Medulla oblongata (tissue), 1 donor: ENCODE measurements at regions not wholly inside any gene's neighbourhood (a gene's known extent, or its start where the extent isn't known, plus 50 kb on each side); places are given as distances from the start of the nearest gene placed in this dataset.
"Not testable (repeated sequence)": the region's sequence is repeated elsewhere in the genome, so short reads cannot be mapped to it uniquely, and the experiment has no call there.

Experiments
- DNase-seq: peaks from one replicate; pipeline ENCODE4 v3.0.0-alpha.2; 2015; ENCODE audit errors: extremely low spot score

- DNase-seq = no peak
These were observed 141.3 kb upstream of the VKORC1L1 start for GRCh38 chr7:65731562-65732035.

- DNase-seq = no peak
These were observed 128.5 kb upstream of the VKORC1L1 start for GRCh38 chr7:65744406-65744805.

DNA sequence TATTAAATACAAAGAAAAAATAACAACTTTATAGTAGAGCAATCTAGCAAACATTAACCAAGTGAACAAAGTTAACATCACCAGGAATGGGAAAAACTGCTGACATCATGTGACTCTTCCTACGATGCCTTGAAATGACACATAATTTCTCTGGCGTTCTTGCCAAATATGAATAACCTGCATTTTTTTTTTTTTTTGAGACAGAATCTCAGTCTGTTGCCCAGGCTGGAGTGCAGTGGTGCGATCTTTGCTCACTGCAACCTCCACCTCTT lies 126.5 kb upstream of the VKORC1L1 start:
- DNase-seq = no peak

DNA sequence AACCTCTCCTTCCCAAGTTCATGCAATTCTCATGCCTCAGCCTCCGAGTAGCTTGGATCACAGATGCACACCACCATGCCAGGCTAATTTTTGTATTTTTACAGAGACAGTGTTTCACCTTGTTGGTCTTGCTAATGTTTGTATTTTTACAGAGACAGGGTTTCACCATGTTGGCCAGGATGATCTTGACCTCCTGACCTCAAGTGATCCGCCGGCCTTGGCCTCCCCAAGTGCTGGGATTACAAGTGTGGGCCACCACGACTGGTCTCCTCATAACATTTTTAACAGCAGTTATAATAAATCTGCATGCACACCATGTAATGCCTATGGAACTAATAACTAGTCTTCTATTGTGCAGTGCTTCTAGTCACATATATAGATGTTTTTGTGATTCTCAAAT lies 123.8 kb upstream of the VKORC1L1 start:
- DNase-seq = no peak

GRCh38 chr7:65749518-65749917 lies 123.4 kb upstream of the VKORC1L1 start:
- DNase-seq = no peak

GRCh38 chr7:65750511-65751344 lies 122.1 kb upstream of the VKORC1L1 start:
- DNase-seq = peak; percentile 94

DNA sequence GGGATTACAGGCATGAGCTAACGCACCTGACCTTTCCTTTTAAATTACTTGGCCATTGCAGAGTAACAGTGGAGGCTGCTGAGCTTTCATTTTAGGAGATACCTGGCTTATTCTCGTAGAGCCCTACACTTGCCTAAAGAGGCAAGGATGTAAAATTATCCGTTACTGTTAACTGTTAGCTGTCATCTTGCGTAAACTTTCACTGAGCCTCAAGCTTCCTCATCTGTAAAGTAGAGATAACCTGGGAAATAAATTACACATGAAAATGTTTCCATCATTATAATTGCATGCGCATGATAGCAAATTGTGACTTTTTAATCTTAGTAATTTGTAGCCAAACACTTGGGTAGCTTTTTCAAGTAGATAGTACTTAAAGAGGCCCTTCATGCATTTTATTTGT lies 118.8 kb upstream of the VKORC1L1 start:
- not testable (repeated sequence) for DNase-seq

DNA sequence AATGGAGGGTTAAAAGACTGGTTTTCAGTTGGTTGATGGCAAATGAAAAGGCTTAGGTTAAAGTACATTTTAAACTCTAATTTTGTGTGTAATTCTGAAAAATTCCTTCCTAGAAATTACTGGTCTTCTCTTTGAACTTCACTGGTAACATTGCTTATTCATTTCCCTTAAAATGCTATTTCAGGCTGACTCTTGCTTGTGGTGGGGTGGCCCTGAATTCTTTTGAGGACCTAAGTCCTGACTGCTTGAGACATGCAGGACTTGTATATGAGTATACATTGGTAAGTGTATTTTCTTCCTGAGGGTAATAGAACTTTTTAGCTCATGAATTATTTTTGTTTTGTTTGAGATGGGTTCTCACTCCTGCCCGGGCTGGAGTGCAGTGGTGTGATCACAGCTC lies 113.9 kb upstream of the VKORC1L1 start:
- not testable (repeated sequence) for DNase-seq

DNA sequence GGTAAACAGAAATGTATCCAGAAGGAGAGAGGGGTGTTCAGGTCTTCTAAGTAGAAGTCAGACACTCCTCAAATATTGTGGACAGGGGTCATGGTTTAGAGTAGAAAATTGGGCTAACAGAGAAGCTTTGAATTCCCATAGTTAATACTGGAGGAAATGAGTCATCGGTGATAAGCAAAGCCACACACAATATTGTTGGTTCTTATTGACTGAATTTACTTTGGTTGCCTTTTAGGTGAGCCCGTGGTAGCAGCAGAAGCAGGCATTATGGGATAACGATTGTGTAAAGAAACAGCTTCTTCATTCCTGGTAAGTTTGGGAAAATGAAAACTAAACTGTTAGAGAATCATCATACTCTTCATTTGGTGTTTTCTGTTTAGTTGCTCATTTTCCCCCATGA lies 110.2 kb upstream of the VKORC1L1 start:
- not testable (repeated sequence) for DNase-seq

DNA sequence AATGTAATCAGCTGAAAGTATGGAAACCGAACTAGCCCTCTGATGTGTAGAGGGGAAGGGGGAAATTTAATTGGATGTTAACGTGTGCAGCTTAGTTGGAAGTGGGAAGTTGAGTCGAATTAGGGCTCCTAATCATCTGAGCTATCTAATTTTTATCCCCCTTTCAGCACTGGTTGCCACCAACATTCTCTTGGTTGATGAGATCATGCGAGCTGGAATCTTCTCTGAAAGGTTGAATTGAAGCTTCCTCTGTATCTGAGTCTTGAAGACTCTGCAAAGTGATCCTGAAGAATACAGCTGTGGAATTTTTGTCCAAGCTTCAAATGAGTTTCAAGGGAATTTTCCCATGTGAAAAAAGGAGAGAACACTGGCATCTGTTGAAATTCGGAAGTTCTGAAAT lies 109.8 kb upstream of the VKORC1L1 start:
- not testable (repeated sequence) for DNase-seq

DNA sequence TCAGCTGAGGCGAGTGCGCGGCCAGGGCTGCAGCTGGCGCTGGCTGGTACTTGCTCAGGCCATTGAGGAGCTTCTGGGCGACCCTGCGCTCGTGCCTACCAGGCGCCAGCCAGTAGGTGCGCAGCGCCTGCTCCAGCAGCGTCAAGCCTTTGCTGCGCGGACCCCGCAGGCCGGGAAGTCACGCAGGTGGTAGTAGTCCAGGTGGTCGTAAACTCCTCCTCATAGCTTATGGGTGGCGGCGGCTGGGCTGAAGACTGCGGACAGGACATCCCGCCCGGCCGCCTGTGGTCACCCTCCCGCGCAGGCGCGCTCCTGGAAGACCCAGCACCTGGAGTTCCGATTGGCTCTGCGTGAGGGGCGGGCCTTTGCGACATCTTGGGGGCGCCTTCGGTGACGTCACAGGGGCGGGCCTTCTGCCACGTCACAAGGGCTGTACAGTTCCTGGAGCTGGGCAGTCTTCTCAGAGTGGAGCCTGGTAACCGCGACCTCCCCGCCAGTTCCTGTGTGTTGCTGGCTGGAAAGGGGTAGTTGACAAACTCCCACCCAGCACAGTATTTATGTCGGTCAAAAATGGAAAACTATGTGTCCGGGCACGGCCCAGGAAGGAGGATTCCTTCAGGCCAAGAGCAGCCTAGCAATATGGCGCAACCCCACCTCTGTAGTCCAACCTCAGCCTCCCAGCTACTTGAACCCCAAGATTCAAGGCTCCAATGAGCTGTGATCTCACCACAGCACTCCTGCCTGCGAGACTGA lies 102.2 kb upstream of the VKORC1L1 start:
- peak; percentile 96 for DNase-seq

DNA sequence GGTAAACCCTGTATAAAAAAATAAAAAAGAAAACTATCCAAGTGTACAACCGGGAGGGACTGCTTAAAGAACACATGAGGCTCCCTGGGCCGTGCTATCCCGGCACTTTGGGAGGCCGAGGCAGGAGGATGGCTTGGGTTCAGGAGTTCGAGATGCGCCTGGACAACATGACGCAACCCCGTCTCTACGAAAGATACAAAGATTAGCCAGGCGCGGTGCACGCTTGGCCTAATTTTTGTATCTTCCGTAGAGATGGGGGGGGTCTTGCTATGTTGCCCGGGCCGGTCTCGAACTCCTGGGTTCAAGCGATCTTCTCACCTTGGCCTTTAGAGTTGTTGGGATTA lies 101.7 kb upstream of the VKORC1L1 start:
- not testable (repeated sequence) for DNase-seq

DNA sequence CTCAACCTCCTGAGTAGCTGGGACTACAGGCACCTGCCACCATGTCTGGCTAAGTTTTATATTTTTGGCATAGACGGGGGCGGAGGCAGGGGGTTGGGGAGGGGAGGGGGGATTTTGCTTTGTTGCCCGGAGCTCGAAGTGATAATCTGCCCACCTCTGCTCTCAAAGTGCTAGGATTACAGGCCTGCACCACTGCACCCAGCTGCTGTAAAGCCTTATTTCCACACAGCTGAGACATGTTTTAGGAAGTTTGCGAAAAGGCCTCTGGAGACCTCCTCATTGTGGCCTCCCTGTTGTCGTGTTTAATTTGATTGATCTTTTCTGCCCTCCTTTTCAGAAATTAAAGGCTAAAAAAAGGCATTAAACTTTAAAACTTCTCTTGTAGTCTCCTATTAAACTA lies 96.2 kb upstream of the VKORC1L1 start:
- DNase-seq = not testable (repeated sequence)

GRCh38 chr7:65789943-65790342 lies 82.9 kb upstream of the VKORC1L1 start:
- not testable (repeated sequence) for DNase-seq

- DNase-seq = not testable (repeated sequence)
These were observed 81.1 kb upstream of the VKORC1L1 start for GRCh38 chr7:65791788-65792187.

- DNase-seq = not testable (repeated sequence)
These were observed 80.1 kb upstream of the VKORC1L1 start for GRCh38 chr7:65792726-65793125.

GRCh38 chr7:65794671-65795391 lies 78.0 kb upstream of the VKORC1L1 start:
- DNase-seq = not testable (repeated sequence)

DNA sequence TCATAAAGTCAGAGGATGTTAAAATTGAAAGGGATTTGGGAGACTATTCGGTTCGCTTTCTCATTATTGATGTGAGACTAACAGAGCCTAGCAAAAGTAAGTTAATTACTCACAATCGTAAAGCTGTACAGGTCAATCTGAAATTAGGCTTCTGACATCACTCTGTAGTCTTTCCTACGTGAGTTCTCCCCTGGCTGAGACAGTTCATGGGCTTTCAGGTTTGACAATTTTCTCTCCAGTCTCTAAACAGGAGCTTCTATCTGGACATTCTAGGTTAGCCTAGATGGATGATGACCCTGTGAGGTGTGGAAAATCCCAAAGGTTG lies 77.5 kb upstream of the VKORC1L1 start:
- DNase-seq = not testable (repeated sequence)

DNA sequence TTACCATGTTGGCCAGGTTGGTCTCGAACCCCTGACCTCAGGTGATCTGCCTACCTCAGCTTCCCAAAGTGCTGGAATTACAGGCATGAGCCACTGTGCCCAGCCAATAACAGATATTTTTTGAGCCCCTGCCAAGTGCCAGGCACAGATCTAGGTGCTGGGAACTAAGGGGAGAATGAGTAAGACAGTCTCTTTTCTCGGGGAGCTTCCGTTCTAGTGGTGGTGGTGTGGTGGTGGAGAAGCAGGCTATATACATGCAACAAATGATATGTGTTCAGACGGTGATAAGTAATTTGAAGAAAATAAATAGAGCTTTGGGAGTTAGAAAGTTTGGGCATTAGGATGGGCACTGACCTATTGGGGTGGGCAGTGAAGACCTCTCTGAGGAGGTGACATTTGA lies 76.7 kb upstream of the VKORC1L1 start:
- DNase-seq = no peak

DNA sequence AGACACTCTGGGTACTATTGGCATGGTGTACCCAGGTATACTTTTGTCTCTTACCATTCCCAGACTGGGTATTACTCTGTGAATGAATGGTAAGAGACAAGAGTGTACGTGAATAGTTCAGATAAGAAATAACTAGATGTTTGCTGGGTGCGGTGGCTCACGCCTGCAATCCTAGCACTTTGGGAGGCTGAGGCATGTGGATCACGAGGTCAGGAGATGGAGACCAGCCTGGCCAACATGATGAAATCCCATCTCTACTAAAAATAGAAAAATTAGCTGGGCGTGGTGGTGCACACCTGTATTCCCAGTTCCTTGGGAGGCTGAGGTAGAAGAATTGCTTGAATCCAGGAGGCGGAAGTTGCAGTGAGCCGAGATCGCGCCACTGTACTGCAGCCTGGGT lies 75.8 kb upstream of the VKORC1L1 start:
- not testable (repeated sequence) for DNase-seq

DNA sequence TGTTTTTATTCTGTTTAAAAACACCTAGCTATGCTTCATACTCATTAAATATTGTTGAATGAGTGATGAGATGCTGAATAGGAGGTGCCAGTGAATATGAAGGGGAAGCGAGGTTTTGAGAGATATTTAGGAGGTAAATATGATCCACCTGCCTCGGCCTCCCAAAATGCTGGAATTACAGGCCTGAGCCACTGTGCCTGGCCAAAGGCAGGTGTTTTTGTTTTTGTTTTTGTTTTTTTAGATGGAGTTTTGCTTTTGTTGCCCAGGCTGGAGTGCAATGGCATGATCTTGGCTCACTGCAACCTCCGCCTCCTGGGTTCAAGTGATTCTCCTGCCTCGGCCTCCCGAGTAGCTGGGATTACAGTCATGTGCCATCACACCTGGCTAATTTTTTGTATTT lies 75.3 kb upstream of the VKORC1L1 start:
- not testable (repeated sequence) for DNase-seq
